ENCODE measurements at regions not wholly inside any gene's neighbourhood (a gene's known extent, or its start where the extent isn't known, plus 50 kb on each side); places are given as distances from the start of the nearest gene placed in this dataset.

DNA sequence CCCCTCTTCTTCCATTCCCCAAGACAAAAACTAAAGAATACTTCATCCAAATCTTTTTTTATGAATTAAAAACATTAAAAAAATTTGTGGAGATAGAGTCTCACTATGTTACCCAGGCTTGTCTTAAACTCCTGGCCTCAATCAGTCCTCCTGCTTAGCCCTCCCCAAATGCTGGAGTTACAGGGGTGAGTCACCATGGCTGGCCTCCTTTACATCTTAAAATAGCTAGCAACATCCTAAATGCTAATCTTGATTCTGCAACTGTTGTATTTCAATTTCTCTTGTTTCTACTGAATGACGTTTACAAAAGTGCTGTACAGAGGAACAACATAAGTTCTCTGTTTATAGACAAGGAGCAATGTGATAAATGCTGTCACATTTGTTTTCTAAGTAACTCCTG is 483.5 kb downstream of the ADGRL2 start:
- TF ChIP-seq, protein P1, sequence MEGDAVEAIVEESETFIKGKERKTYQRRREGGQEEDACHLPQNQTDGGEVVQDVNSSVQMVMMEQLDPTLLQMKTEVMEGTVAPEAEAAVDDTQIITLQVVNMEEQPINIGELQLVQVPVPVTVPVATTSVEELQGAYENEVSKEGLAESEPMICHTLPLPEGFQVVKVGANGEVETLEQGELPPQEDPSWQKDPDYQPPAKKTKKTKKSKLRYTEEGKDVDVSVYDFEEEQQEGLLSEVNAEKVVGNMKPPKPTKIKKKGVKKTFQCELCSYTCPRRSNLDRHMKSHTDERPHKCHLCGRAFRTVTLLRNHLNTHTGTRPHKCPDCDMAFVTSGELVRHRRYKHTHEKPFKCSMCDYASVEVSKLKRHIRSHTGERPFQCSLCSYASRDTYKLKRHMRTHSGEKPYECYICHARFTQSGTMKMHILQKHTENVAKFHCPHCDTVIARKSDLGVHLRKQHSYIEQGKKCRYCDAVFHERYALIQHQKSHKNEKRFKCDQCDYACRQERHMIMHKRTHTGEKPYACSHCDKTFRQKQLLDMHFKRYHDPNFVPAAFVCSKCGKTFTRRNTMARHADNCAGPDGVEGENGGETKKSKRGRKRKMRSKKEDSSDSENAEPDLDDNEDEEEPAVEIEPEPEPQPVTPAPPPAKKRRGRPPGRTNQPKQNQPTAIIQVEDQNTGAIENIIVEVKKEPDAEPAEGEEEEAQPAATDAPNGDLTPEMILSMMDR (IDR thresholded peaks at IDR 0.05): no peak

DNA sequence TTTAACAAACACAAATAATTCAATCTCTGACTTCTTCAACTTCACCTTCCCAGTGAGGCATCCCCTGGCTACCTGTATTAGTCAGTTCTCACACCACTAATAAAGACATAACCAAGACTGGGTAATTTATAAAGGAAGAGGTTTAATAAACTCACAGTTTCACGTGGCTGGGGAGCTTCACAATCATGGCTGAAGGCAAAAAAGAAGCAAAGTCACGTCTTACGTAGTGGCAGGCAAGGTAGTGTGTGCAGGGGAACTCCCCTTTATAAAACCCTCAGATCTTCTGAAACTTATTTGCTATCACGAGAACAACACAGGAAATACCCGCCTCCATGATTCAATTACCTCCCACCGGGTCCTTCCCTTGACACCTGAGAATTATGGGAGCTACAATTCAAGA is 478.5 kb downstream of the ADGRL2 start:
- TF ChIP-seq, protein P1 (IDR thresholded peaks at IDR 0.05): no peak

DNA sequence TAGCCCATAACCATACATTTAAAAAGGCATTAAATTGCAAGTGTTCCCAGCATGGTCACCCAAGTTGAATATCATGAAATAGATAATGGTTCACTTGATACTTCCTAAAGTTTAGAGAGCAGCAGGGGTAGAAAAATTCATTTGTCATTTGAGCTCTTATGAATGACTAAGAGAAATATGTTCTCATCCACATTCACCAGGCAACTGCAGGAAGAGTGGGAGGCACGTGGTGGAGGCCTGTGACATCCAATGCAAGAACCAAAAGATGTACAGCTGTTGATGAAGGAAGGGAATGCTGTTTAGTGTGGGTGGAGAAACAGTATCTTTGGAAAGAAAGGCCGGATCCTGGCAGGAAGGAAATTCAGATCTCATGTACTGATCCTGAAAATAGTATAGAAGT is 473.1 kb downstream of the ADGRL2 start:
- TF ChIP-seq, protein P1 (IDR thresholded peaks at IDR 0.05): no peak

DNA sequence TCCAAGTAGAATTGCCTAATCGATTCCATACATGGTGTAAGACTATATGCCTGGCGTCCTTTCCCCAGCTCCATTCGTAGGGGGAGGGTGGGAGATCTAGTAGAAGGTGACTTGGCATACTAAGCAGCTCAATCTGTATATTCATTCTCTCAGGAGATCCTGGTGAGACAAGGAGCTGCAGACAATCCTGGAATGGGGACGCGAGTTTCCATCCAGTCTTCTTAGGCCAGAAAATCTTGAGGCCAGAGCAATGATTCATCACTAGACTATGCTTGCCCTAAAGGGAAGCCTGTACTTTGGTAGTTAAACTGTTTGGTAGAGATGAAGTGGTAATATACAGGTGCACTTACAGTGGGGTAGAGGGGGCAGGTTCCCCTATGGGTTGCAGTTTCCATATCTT is 468.7 kb downstream of the ADGRL2 start:
- TF ChIP-seq, protein P1 (IDR thresholded peaks at IDR 0.05): no peak

DNA sequence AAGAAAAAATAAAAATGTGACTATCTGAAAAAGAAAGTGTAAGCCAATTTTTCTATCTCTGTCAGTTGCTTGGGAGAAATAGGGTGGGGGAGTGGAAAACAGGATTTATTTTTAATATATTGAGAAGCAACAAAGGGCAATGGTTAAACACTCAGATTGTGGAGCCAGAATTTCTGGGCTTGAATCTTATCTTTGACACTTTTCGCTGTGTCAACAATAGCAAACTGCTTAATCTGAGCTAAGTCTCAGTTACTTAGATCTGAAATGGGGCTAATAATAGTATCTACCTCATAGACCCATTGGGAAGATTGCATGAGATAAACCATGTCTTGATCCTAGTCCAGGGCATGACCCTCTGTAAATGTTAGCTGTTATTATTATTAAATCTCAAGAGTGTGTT is 468.1 kb downstream of the ADGRL2 start:
- TF ChIP-seq, protein P1 (IDR thresholded peaks at IDR 0.05): no peak

DNA sequence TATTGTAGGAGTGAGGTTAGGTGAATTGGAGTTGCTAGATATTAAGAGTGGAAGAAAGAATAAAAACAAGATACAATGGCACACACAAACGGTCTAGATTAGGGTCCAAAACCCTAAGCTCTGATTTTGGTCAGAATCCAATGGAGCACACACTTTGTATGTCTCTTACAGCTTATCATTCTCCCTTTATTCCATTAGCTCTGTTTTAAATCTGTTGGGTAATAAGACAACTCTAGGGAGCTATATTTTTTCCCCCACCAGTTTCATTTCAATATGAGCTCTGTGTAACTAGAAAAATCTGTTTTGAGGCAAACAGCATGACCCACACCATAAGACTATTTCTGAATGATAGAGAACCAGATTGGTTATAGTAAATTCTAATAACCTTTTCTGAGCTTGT is 465.6 kb downstream of the ADGRL2 start:
- TF ChIP-seq, protein P1 (IDR thresholded peaks at IDR 0.05): no peak

DNA sequence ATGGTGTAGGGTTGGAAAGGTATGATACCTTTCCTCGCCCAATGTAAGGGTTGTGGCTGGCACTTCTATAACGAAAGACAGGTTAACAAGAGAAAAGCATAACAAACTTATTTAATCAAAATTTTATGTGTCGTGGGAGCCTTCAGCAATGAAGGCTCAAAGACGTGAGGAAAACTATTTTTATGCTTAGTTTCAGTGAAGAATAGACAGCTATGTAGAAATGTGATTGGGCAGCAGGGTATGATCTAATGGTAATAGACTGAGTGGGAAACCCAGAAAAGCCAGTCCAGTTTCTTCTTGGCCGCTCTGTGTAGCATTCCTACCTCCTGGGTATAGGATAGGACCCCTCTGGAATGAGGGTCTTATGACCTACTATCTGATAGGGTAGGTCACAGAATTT is 464.7 kb downstream of the ADGRL2 start:
- TF ChIP-seq, protein P1 (IDR thresholded peaks at IDR 0.05): no peak

DNA sequence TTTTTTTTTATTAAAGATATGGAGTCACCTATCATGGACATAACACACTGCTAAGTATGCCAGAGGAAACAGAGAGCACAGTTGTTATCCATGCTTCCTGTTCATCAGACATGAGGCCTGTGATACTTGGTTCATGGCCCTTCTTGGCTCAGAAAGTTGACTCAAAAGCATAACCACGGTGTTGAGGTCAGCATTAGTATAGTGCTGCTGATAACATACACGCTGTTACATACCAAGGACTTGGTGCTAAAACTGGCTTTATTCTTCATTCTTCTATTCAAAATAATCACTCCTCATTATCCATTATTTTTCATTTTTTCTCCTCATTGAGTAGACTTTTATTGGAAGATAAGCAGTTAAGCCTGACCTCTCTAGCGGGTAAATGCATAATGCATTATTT is 464.1 kb downstream of the ADGRL2 start:
- TF ChIP-seq, protein P1 (IDR thresholded peaks at IDR 0.05): no peak
